ENCODE measurements at regions not wholly inside any gene's neighbourhood (a gene's known extent, or its start where the extent isn't known, plus 50 kb on each side); places are given as distances from the start of the nearest gene placed in this dataset.
"Not testable (repeated sequence)": the region's sequence is repeated elsewhere in the genome, so short reads cannot be mapped to it uniquely, and the experiment has no call there.

GRCh38 chr5:176747670-176748072 is 62.7 kb upstream of the UNC5A start:
- DNase-seq (ENCODE audit: low read depth, low spot score), result no peak

DNA sequence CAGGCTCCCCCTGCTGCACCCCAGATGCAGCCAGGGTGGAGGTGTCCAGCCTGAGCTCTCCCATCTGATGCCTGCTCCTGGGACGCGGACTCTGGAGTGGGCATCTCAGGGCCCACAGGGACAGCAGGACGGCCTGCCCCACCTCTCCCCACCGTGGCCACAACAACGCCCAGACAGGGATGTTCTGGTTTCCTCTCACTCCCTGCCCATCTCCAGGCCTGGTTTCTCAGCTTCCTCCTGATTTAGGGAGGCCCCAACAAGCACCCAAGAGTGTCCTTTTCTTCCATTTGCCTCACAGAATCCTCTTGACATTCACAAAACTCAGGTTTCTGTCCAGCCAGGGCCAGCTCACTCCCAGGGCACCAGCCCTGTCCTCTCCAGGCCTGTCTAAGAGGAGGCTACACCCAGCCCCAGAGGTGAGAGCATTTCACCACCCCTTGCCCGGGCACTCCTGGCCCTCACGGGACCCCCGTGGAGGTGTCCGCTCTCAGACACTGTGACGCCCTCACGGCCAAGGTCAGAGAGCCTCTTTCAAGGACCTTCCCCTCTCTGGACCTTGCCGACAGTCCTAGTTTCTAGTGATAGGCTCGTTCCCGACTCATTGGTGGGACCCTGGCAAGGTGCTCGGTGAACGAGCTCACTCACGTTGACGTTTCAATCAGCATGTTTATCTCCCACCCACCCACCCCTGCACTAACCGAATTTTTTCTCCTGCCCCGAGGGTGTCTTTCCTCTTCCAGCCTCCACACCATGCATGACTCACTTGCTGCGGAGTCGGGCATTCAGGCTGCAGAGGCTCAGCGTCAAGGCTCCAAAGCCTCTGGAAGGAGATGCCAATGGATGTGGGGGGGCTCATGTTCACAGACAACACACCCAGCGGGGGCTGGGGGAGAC is 62.0 kb upstream of the UNC5A start:
- no peak for DNase-seq (ENCODE audit: low read depth, low spot score)

- DNase-seq (ENCODE audit: low read depth, low spot score), result no peak
Measured at GRCh38 chr5:176748967-176749935, 61.1 kb upstream of the UNC5A start.

GRCh38 chr5:176750144-176750543 is 60.2 kb upstream of the UNC5A start:
- no peak for DNase-seq (ENCODE audit: low read depth, low spot score)

- no peak for DNase-seq (ENCODE audit: low read depth, low spot score)
Measured at GRCh38 chr5:176754376-176754973, 55.9 kb upstream of the UNC5A start.

DNA sequence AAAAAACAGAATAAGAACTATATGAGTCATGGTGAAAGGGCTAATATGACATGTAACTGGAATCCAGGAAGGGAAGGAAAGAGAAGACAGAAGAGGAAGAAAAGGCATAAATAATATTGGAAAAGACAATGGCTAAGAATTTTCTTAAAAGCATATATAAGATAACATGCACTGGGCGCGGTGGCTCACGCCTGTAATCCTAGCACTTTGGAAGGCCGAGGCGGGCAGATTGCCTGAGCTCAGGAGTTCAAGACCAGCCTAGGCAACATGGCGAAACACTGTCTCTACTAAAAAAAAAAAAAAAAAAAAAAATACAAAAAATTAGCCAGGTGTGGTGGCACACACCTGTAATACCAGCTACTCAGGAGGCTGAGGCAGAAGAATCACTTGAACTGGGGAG is 54.8 kb upstream of the UNC5A start:
- DNase-seq (ENCODE audit: low read depth, low spot score), result not testable (repeated sequence)

DNA sequence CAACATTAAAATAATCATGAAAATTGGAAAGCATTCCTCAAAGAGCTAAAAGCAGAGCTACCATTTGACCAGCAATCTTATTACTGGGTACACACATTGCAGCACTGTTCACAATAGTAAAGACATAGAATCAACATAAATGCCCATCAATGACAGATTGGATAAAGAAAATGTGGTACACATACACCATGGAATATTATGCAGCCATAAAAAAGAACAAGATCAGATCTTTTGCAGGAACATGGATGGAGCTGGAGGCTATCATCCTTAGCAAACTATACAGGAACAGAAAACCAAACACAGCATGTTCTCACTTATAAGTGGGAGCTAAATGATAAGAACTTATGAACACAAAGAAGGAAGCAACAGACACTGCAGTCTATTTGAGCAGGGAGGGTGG is 52.8 kb upstream of the UNC5A start:
- DNase-seq (ENCODE audit: low read depth, low spot score), result not testable (repeated sequence)
